B cell (primary cell): ENCODE measurements at regions not wholly inside any gene's neighbourhood (a gene's known extent, or its start where the extent isn't known, plus 50 kb on each side); places are given as distances from the start of the nearest gene placed in this dataset.

ENCODE experiments used
- ATAC-seq: fragments of 200-7000 bp; cut with Tn5 transposase; one replicate; pipeline ENCODE4 v1.10.0; 2021; ENCODE audit warnings: low read depth, mild to moderate bottlenecking, moderate number of reproducible peaks, moderate library complexity
- CTCF ChIA-PET: fragments of 350-600 bp; sonication (Branson Sonifier 250); formaldehyde crosslinking; loops from one replicate; lab custom pipeline; 2021; ENCODE audit warnings: antibody characterized with exemption, inconsistent platforms; lab: Charles Lee
- POLR2A ChIA-PET: fragments of 350-600 bp; sonication (Branson Sonifier 250); formaldehyde crosslinking; loops from one replicate; lab custom pipeline; 2021; ENCODE audit warnings: antibody characterized with exemption; lab: Charles Lee
- DNase-seq: peaks from one replicate; pipeline ENCODE4 v3.0.0; 2013
- H2AFZ ChIP-seq: 2 replicates; pipeline ENCODE4 v1.6.1; 2012; ENCODE audit warnings: mild to moderate bottlenecking, low read depth, low read length; ENCODE audit not compliant: insufficient read depth, poor library complexity, severe bottlenecking
- H3K27ac ChIP-seq, 2 donors: 1 replicate in 1 of 2; 2 replicates in 1 of 2; pipeline ENCODE4 v1.5.1; 2012 to 2013; ENCODE audit warnings: low read length in 2 of 2, mild to moderate bottlenecking in 2 of 2, moderate library complexity in 1 of 2
- H3K27me3 ChIP-seq, 4 experiments: fragments of 200-600 bp in 1 of 4; sonication (generic) in 1 of 4; replicated peaks in 1 of 4; 1 replicate in 2 of 4; 2 replicates in 2 of 4; pipeline versions ENCODE4 v1.6.1 to v1.7.0; 2013 to 2016; ENCODE audit warnings: low read length in 3 of 4, mild to moderate bottlenecking in 2 of 4, mixed read lengths in 1 of 4, moderate library complexity in 1 of 4; ENCODE audit not compliant: insufficient read depth in 4 of 4, control insufficient read depth in 3 of 4; ENCODE audit errors: control extremely low read depth in 1 of 4
- H3K36me3 ChIP-seq, 2 experiments: replicated peaks in 1 of 2; 1 replicate in 1 of 2; 2 replicates in 1 of 2; pipeline versions ENCODE4 v1.6.1 to v1.7.1; 2013; ENCODE audit warnings: low read length in 1 of 2; ENCODE audit not compliant: insufficient read depth in 2 of 2, control insufficient read depth in 1 of 2; ENCODE audit errors: control extremely low read depth in 1 of 2, extremely low read depth in 1 of 2
- H3K4me1 ChIP-seq, 2 donors: fragments of 200-600 bp in 1 of 2; sonication (generic) in 1 of 2; 1 replicate in 1 of 2; 2 replicates in 1 of 2; pipeline versions ENCODE4 v1.5.1 to v1.6.1; 2013 to 2017; ENCODE audit warnings: low read length in 2 of 2; ENCODE audit not compliant: control insufficient read depth in 2 of 2, insufficient read depth in 2 of 2
- H3K4me2 ChIP-seq: replicated peaks from 2 replicates; pipeline ENCODE3; 2012; ENCODE audit warnings: mild to moderate bottlenecking, low read depth, low read length; ENCODE audit not compliant: poor library complexity, severe bottlenecking
- H3K4me3 ChIP-seq, 5 experiments: fragments of 200-600 bp in 1 of 5; sonication (generic) in 1 of 5; 1 replicate in 3 of 5; 2 replicates in 2 of 5; pipeline versions ENCODE4 v1.5.1 to v1.7.0; 2011 to 2016; ENCODE audit warnings: low read length in 4 of 5, mild to moderate bottlenecking in 4 of 5, low read depth in 2 of 5, control low read depth in 1 of 5, moderate library complexity in 1 of 5; ENCODE audit not compliant: insufficient read depth in 1 of 5; ENCODE audit errors: control extremely low read depth in 1 of 5, extremely low read depth in 1 of 5
- H3K79me2 ChIP-seq: fragments of 200-600 bp; sonication (generic); one replicate; pipeline ENCODE4 v1.6.0; 2016; ENCODE audit warnings: low read length; ENCODE audit not compliant: control insufficient read depth, insufficient read depth
- H3K9ac ChIP-seq: fragments of 200-600 bp; sonication (generic); 2 replicates; pipeline ENCODE4 v1.6.1; 2017; ENCODE audit warnings: mild to moderate bottlenecking, low read length, moderate library complexity
- H3K9me3 ChIP-seq, 3 donors: one replicate each; pipeline versions ENCODE4 v1.6.1 to v1.7.1; 2013; ENCODE audit warnings: low read length in 2 of 3; ENCODE audit not compliant: control insufficient read depth in 2 of 3, insufficient read depth in 1 of 3; ENCODE audit errors: control extremely low read depth in 1 of 3
- H4K20me1 ChIP-seq: 2 replicates; pipeline ENCODE4 v1.6.0; 2012; ENCODE audit warnings: mild to moderate bottlenecking, low read length; ENCODE audit not compliant: insufficient read depth, control insufficient read depth, poor library complexity, severe bottlenecking
- H3K27ac Mint-ChIP-seq: one replicate; pipeline ENCODE4 v1.8.0; 2021; ENCODE audit warnings: mixed read lengths
- H3K27me3 Mint-ChIP-seq: one replicate; pipeline ENCODE4 v1.8.0; 2021; ENCODE audit warnings: mixed read lengths
- H3K4me1 Mint-ChIP-seq: one replicate; pipeline ENCODE4 v1.8.0; 2021; ENCODE audit warnings: mixed read lengths
- H3K4me3 Mint-ChIP-seq: one replicate; pipeline ENCODE4 v1.8.0; 2021; ENCODE audit warnings: mixed read lengths
- H3K9me3 Mint-ChIP-seq: one replicate; pipeline ENCODE4 v1.8.0; 2022; ENCODE audit warnings: mixed read lengths; ENCODE audit not compliant: insufficient read depth
- CTCF ChIP-seq: fragments of 200-600 bp; IDR thresholded peaks from one replicate; pipeline ENCODE4 v1.8.0; 2022; ENCODE audit warnings: antibody characterized with exemption, mild to moderate bottlenecking
- EZH2 ChIP-seq: IDR thresholded peaks from 2 replicates; pipeline ENCODE4 v1.6.1; 2012; ENCODE audit warnings: borderline replicate concordance, low read depth, mild to moderate bottlenecking, moderate library complexity, low read length; ENCODE audit not compliant: insufficient read depth, poor library complexity, severe bottlenecking
- WGBS: methylation state at CpG from one replicate; pipeline ENCODE4 v1.1.5; 2013; ENCODE audit warnings: missing lambda C conversion rate; ENCODE audit not compliant: insufficient coverage; 5-methylcytosine and 5-hydroxymethylcytosine counted together
- intact Hi-C: fragments of 100-400 bp; cut with micrococcal nuclease; formaldehyde crosslinking; loops from one replicate; pipeline ENCODE4 v1.10.0; 2022

- H4K20me1 ChIP-seq: no peaks in the 10 kb centered on the region
- H3K27me3 ChIP-seq: no peaks in the 10 kb centered on the region
- H3K4me1 Mint-ChIP-seq: no peaks in the 10 kb centered on the region
- WGBS: 34% methylated on average over 6 of the region's 8 CpGs
- ChIA-PET POLR2A (no interaction called here), CTCF (no interaction called here)
- H3K4me2 ChIP-seq: no peak overlapping the region
- intact Hi-C loops: no loop called here
- no peak for ATAC-seq
- H3K4me3 Mint-ChIP-seq: no peak overlapping the region
- no peaks in the 10 kb centered on the region for H3K9me3 ChIP-seq
- no peaks in the 10 kb centered on the region for H3K4me1 ChIP-seq
- H3K27ac Mint-ChIP-seq: no peak overlapping the region
- H3K79me2 ChIP-seq: no peaks in the 10 kb centered on the region
- no peak overlapping the region for H3K9ac ChIP-seq
- no peaks in the 10 kb centered on the region for H3K27me3 Mint-ChIP-seq
- TF ChIP-seq CTCF (no peak), EZH2 (no peak)
- H2AFZ ChIP-seq: no peak overlapping the region
- H3K36me3 ChIP-seq: no peaks in the 10 kb centered on the region
- H3K27ac ChIP-seq: no peak overlapping the region
- no peak overlapping the region for H3K4me3 ChIP-seq
- DNase-seq: no peak
- no peaks in the 10 kb centered on the region for H3K9me3 Mint-ChIP-seq
Measured at GRCh38 chr4:27684610-27685011, 824.0 kb downstream of the STIM2 start.

DNA sequence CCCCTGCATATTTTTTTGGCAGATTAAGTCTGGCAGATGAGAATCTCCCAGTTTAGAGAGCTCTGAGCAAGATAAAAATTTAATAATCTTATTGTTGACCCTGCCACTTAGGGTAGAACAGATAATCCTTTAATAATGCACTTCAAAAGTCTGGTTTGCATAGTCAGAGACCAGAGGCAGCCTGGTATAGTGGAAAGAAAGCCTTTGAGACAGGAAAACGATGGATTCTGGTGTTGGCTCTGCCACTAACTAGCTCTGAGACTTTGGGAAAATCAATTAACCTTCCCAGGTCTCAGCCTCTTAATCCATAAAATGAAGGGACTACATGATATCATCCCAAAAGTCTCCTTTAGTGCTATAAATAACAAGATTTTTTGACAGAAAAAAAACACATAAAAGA is 824.5 kb downstream of the STIM2 start:
- no peak for TF ChIP-seq CTCF
- no peak for TF ChIP-seq EZH2
- ATAC-seq (no peak), DNase-seq (no peak)
- Histone ChIP-seq H3K27me3 (no peaks in the 10 kb centered on the region), H3K27ac (no peak overlapping the region), H2AFZ (no peak overlapping the region), H3K4me1 (no peaks in the 10 kb centered on the region), H3K9me3 (no peaks in the 10 kb centered on the region), H3K9ac (no peak overlapping the region), H4K20me1 (no peaks in the 10 kb centered on the region), H3K4me3 (no peak overlapping the region), H3K36me3 (no peaks in the 10 kb centered on the region), H3K79me2 (no peaks in the 10 kb centered on the region), H3K4me2 (no peak overlapping the region)
- no peak overlapping the region for H3K27ac Mint-ChIP-seq
- no peaks in the 10 kb centered on the region for H3K27me3 Mint-ChIP-seq
- ChIA-PET CTCF (no interaction called here), POLR2A (no interaction called here)
- no peaks in the 10 kb centered on the region for H3K9me3 Mint-ChIP-seq
- 60% methylated on average over 1 of the region's 1 CpG for WGBS
- H3K4me3 Mint-ChIP-seq: no peak overlapping the region
- intact Hi-C loops: no loop called here
- H3K4me1 Mint-ChIP-seq: no peaks in the 10 kb centered on the region
